Left ventricle myocardium inferior (tissue), 1 donor: ENCODE measurements at regions not wholly inside any gene's neighbourhood (a gene's known extent, or its start where the extent isn't known, plus 50 kb on each side); places are given as distances from the start of the nearest gene placed in this dataset.

ENCODE experiments used
- DNase-seq: peaks from one replicate; pipeline ENCODE4 v3.0.0-alpha.2; 2020
- H3K27ac ChIP-seq: fragments of 200-600 bp; replicated peaks from 2 replicates; pipeline ENCODE4 v1.8.0; 2021
- H3K27me3 ChIP-seq: fragments of 200-600 bp; 2 replicates; pipeline ENCODE4 v1.8.0; 2021; ENCODE audit warnings: low read depth
- H3K36me3 ChIP-seq: fragments of 200-600 bp; 2 replicates; pipeline ENCODE4 v1.8.0; 2021
- H3K4me1 ChIP-seq: fragments of 200-600 bp; 2 replicates; pipeline ENCODE4 v1.8.0; 2021
- H3K4me3 ChIP-seq: fragments of 200-600 bp; 2 replicates; pipeline ENCODE4 v1.8.0; 2021; ENCODE audit warnings: mild to moderate bottlenecking, moderate library complexity
- H3K9me3 ChIP-seq: fragments of 200-600 bp; replicated peaks from 2 replicates; pipeline ENCODE4 v1.8.0; 2021
- CTCF ChIP-seq: fragments of 200-600 bp; IDR thresholded peaks from 2 replicates; pipeline ENCODE4 v1.8.0; 2021; ENCODE audit warnings: antibody characterized with exemption, mild to moderate bottlenecking, borderline replicate concordance
- intact Hi-C: fragments of 100-400 bp; cut with micrococcal nuclease; formaldehyde crosslinking; loops from one replicate; pipeline ENCODE4 v1.11.0; 2022
- donor health status: DM: no; HTN: yes; CAD: no; lungs with severe emphysema.

GRCh38 chr5:33194914-33195313, 245.9 kb upstream of the TARS1 start:
- H3K4me1 ChIP-seq: no peaks in the 10 kb centered on the region
- no peak overlapping the region for H3K27ac ChIP-seq
- no peak for DNase-seq
- H3K27me3 ChIP-seq: no peaks in the 10 kb centered on the region
- H3K36me3 ChIP-seq: no peaks in the 10 kb centered on the region
- TF ChIP-seq CTCF: no peak
- H3K4me3 ChIP-seq: no peak overlapping the region
- intact Hi-C loops: no loop called here
- H3K9me3 ChIP-seq: peaks cover 24% of the 10 kb centered on the region

- DNase-seq: no peak
- Histone ChIP-seq H3K36me3 (no peaks in the 10 kb centered on the region), H3K4me3 (no peak overlapping the region), H3K27me3 (no peaks in the 10 kb centered on the region), H3K9me3 (peaks cover 24% of the 10 kb centered on the region), H3K4me1 (no peaks in the 10 kb centered on the region), H3K27ac (no peak overlapping the region)
- intact Hi-C loops: no loop called here
- no peak for TF ChIP-seq CTCF
Measured at GRCh38 chr5:33195431-33196165, 245.2 kb upstream of the TARS1 start.

GRCh38 chr5:33198836-33199235, 241.9 kb upstream of the TARS1 start:
- H3K4me1 ChIP-seq: no peaks in the 10 kb centered on the region
- no peak for TF ChIP-seq CTCF
- H3K4me3 ChIP-seq: no peak overlapping the region
- H3K36me3 ChIP-seq: no peaks in the 10 kb centered on the region
- peaks cover 21% of the 10 kb centered on the region for H3K9me3 ChIP-seq
- intact Hi-C loops: no loop called here
- no peaks in the 10 kb centered on the region for H3K27me3 ChIP-seq
- H3K27ac ChIP-seq: no peak overlapping the region
- DNase-seq: no peak

- Histone ChIP-seq H3K4me1 (peaks cover 17% of the 10 kb centered on the region), H3K27ac (no peak overlapping the region), H3K36me3 (no peaks in the 10 kb centered on the region), H3K27me3 (no peaks in the 10 kb centered on the region), H3K9me3 (no peaks in the 10 kb centered on the region), H3K4me3 (no peak overlapping the region)
- intact Hi-C loops: no loop called here
- TF ChIP-seq CTCF: no peak
- no peak for DNase-seq
Measured at GRCh38 chr5:33203931-33204330, 236.8 kb upstream of the TARS1 start.

GRCh38 chr5:33205079-33205478, 235.7 kb upstream of the TARS1 start:
- H3K9me3 ChIP-seq: no peaks in the 10 kb centered on the region
- DNase-seq: no peak
- intact Hi-C loops: no loop called here
- TF ChIP-seq CTCF: no peak
- H3K27me3 ChIP-seq: no peaks in the 10 kb centered on the region
- H3K36me3 ChIP-seq: no peaks in the 10 kb centered on the region
- peak overlapping the region; percentile 57 for H3K27ac ChIP-seq
- H3K4me1 ChIP-seq: peaks cover 17% of the 10 kb centered on the region
- no peak overlapping the region for H3K4me3 ChIP-seq
